ENCODE measurements at regions not wholly inside any gene's neighbourhood (a gene's known extent, or its start where the extent isn't known, plus 50 kb on each side); places are given as distances from the start of the nearest gene placed in this dataset.
"Not testable (repeated sequence)": the region's sequence is repeated elsewhere in the genome, so short reads cannot be mapped to it uniquely, and the experiment has no call there.

GRCh38 chr7:76971201-76971600, 61.0 kb downstream of the SPDYE17 start:
- DNase-seq (ENCODE audit: low spot score): not testable (repeated sequence)

- not testable (repeated sequence) for DNase-seq (ENCODE audit: low spot score)
These were observed 62.3 kb downstream of the SPDYE17 start for GRCh38 chr7:76969892-76970291.

- DNase-seq (ENCODE audit: low spot score): not testable (repeated sequence)
These were observed 66.2 kb downstream of the SPDYE17 start for GRCh38 chr7:76965731-76966548.

- DNase-seq (ENCODE audit: low spot score): not testable (repeated sequence)
These were observed 68.1 kb downstream of the SPDYE17 start for GRCh38 chr7:76964050-76964449.

GRCh38 chr7:76963061-76963460, 69.1 kb downstream of the SPDYE17 start:
- not testable (repeated sequence) for DNase-seq (ENCODE audit: low spot score)

GRCh38 chr7:76960400-76960986, 71.7 kb downstream of the SPDYE17 start:
- DNase-seq (ENCODE audit: low spot score): not testable (repeated sequence)

- not testable (repeated sequence) for DNase-seq (ENCODE audit: low spot score)
These were observed 72.4 kb downstream of the SPDYE17 start for GRCh38 chr7:76959573-76960399.

GRCh38 chr7:76956531-76956930, 75.6 kb downstream of the SPDYE17 start:
- DNase-seq (ENCODE audit: low spot score): not testable (repeated sequence)

GRCh38 chr7:76955124-76955523, 77.0 kb downstream of the SPDYE17 start:
- DNase-seq (ENCODE audit: low spot score): not testable (repeated sequence)

GRCh38 chr7:76944603-76945002, 87.6 kb downstream of the SPDYE17 start:
- DNase-seq (ENCODE audit: low spot score): not testable (repeated sequence)

- DNase-seq (ENCODE audit: low spot score): not testable (repeated sequence)
These were observed 90.1 kb downstream of the SPDYE17 start for GRCh38 chr7:76941809-76942765.

- not testable (repeated sequence) for DNase-seq (ENCODE audit: low spot score)
These were observed 94.4 kb downstream of the SPDYE17 start for GRCh38 chr7:76937781-76938180.

GRCh38 chr7:76937330-76937729, 94.8 kb downstream of the SPDYE17 start:
- DNase-seq (ENCODE audit: low spot score): not testable (repeated sequence)

GRCh38 chr7:76936346-76936745, 95.8 kb downstream of the SPDYE17 start:
- not testable (repeated sequence) for DNase-seq (ENCODE audit: low spot score)

- DNase-seq (ENCODE audit: low spot score): not testable (repeated sequence)
These were observed 97.5 kb downstream of the SPDYE17 start for GRCh38 chr7:76934711-76935110.

GRCh38 chr7:76932957-76933356, 99.2 kb downstream of the SPDYE17 start:
- DNase-seq (ENCODE audit: low spot score): not testable (repeated sequence)

GRCh38 chr7:76931441-76931840, 100.7 kb downstream of the SPDYE17 start:
- DNase-seq (ENCODE audit: low spot score): not testable (repeated sequence)

GRCh38 chr7:76930416-76930815, 101.7 kb downstream of the SPDYE17 start:
- not testable (repeated sequence) for DNase-seq (ENCODE audit: low spot score)

- DNase-seq (ENCODE audit: low spot score): not testable (repeated sequence)
These were observed 103.4 kb downstream of the SPDYE17 start for GRCh38 chr7:76928751-76929150.

GRCh38 chr7:76927741-76928393, 104.3 kb downstream of the SPDYE17 start:
- DNase-seq (ENCODE audit: low spot score): not testable (repeated sequence)

GRCh38 chr7:76926416-76926815, 105.7 kb downstream of the SPDYE17 start:
- not testable (repeated sequence) for DNase-seq (ENCODE audit: low spot score)
